HL-60 (cell line): ENCODE measurements at regions not wholly inside any gene's neighbourhood (a gene's known extent, or its start where the extent isn't known, plus 50 kb on each side); places are given as distances from the start of the nearest gene placed in this dataset.

Experiments used
- TF ChIP-seq, protein P1 (sequence below): IDR thresholded peaks from one replicate; pipeline ENCODE4 v1.5.1; 2011; ENCODE audit warnings: low read length, control low read depth, inconsistent platforms; ENCODE audit not compliant: insufficient read depth
- TF ChIP-seq, protein P2 (sequence below): IDR thresholded peaks from 2 replicates; pipeline ENCODE4 v1.6.1; 2012; ENCODE audit warnings: low read depth; ENCODE audit not compliant: insufficient replicate concordance

DNA sequence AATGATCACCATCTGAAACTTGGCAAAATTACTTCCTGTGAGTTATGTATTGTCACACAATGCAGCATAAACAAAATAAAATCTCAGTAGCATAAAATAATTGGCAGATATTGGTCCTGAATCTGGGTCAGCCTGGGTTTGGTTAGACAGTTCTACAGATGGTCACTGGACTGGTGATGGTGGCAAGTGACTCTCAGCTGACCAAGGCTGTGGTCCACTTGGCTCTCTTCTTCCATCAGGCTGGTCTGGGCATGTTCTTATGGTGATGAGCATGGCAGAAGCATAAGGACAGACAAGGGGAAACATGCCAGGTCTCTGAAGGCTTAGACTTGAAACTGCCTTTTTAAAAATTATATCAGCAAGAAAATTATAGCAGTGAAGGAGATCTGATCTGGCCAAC, 1205.0 kb upstream of the EPHA6 start:
- TF ChIP-seq, protein P1, sequence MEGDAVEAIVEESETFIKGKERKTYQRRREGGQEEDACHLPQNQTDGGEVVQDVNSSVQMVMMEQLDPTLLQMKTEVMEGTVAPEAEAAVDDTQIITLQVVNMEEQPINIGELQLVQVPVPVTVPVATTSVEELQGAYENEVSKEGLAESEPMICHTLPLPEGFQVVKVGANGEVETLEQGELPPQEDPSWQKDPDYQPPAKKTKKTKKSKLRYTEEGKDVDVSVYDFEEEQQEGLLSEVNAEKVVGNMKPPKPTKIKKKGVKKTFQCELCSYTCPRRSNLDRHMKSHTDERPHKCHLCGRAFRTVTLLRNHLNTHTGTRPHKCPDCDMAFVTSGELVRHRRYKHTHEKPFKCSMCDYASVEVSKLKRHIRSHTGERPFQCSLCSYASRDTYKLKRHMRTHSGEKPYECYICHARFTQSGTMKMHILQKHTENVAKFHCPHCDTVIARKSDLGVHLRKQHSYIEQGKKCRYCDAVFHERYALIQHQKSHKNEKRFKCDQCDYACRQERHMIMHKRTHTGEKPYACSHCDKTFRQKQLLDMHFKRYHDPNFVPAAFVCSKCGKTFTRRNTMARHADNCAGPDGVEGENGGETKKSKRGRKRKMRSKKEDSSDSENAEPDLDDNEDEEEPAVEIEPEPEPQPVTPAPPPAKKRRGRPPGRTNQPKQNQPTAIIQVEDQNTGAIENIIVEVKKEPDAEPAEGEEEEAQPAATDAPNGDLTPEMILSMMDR, result no peak
- TF ChIP-seq, protein P2, sequence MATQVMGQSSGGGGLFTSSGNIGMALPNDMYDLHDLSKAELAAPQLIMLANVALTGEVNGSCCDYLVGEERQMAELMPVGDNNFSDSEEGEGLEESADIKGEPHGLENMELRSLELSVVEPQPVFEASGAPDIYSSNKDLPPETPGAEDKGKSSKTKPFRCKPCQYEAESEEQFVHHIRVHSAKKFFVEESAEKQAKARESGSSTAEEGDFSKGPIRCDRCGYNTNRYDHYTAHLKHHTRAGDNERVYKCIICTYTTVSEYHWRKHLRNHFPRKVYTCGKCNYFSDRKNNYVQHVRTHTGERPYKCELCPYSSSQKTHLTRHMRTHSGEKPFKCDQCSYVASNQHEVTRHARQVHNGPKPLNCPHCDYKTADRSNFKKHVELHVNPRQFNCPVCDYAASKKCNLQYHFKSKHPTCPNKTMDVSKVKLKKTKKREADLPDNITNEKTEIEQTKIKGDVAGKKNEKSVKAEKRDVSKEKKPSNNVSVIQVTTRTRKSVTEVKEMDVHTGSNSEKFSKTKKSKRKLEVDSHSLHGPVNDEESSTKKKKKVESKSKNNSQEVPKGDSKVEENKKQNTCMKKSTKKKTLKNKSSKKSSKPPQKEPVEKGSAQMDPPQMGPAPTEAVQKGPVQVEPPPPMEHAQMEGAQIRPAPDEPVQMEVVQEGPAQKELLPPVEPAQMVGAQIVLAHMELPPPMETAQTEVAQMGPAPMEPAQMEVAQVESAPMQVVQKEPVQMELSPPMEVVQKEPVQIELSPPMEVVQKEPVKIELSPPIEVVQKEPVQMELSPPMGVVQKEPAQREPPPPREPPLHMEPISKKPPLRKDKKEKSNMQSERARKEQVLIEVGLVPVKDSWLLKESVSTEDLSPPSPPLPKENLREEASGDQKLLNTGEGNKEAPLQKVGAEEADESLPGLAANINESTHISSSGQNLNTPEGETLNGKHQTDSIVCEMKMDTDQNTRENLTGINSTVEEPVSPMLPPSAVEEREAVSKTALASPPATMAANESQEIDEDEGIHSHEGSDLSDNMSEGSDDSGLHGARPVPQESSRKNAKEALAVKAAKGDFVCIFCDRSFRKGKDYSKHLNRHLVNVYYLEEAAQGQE, result no peak
